HepG2 (cell line): ENCODE measurements at regions not wholly inside any gene's neighbourhood (a gene's known extent, or its start where the extent isn't known, plus 50 kb on each side); places are given as distances from the start of the nearest gene placed in this dataset.

Source experiments
- ARID2 ChIP-seq: sonication (generic); formaldehyde crosslinking; IDR thresholded peaks from 2 replicates; pipeline ENCODE4 v1.8.1; 2022; ENCODE audit warnings: mild to moderate bottlenecking, missing genetic modification reagents, borderline replicate concordance
- DBP ChIP-seq: sonication (generic); formaldehyde crosslinking; IDR thresholded peaks from 2 replicates; pipeline ENCODE4 v1.4.0; 2020; ENCODE audit warnings: missing genetic modification reagents; ENCODE audit errors: not compliant biosample characterization
- ELF4 ChIP-seq: sonication (generic); formaldehyde crosslinking; IDR thresholded peaks from 2 replicates; pipeline ENCODE4 v1.5.0; 2020; ENCODE audit warnings: missing genetic modification reagents, mild to moderate bottlenecking, moderate library complexity, borderline replicate concordance
- FOSL2 ChIP-seq: sonication (generic); formaldehyde crosslinking; IDR thresholded peaks from 2 replicates; pipeline ENCODE4 v1.4.0; 2020; ENCODE audit warnings: missing genetic modification reagents
- FOXA3 ChIP-seq: IDR thresholded peaks from 2 replicates; pipeline ENCODE4 v1.6.1; 2016; ENCODE audit warnings: missing genetic modification reagents, missing compliant biosample characterization
- GATA4 ChIP-seq: sonication (generic); IDR thresholded peaks from 2 replicates; pipeline ENCODE4 v1.6.1; 2016; ENCODE audit warnings: antibody characterized with exemption, low read depth, borderline replicate concordance
- GPN1 ChIP-seq: sonication (generic); formaldehyde crosslinking; IDR thresholded peaks from 2 replicates; pipeline ENCODE4 v1.5.1; 2020; ENCODE audit warnings: missing genetic modification reagents, borderline replicate concordance
- HNF4A ChIP-seq: sonication (generic); formaldehyde crosslinking; IDR thresholded peaks from 2 replicates; pipeline ENCODE4 v1.4.0; 2020; ENCODE audit warnings: missing genetic modification reagents
- HOXA3 ChIP-seq: sonication (generic); formaldehyde crosslinking; IDR thresholded peaks from 2 replicates; pipeline ENCODE4 v1.5.0; 2020; ENCODE audit warnings: missing genetic modification reagents
- SETDB1 ChIP-seq: sonication (generic); formaldehyde crosslinking; IDR thresholded peaks from 2 replicates; pipeline ENCODE4 v1.5.1; 2020; ENCODE audit warnings: missing genetic modification reagents, mild to moderate bottlenecking, borderline replicate concordance
- TBX3 ChIP-seq: fragments of 450-650 bp; IDR thresholded peaks from 2 replicates; pipeline ENCODE4 v1.6.1; 2017; ENCODE audit warnings: antibody characterized with exemption, mild to moderate bottlenecking, inconsistent platforms, borderline replicate concordance
- TCF12 ChIP-seq, 2 experiments: fragments of 450-650 bp in 1 of 2; sonication (generic) in 1 of 2; formaldehyde crosslinking in 1 of 2; IDR thresholded peaks; 2 replicates each; pipeline versions ENCODE4 v1.6.1 to v1.8.0; 2017 to 2022; ENCODE audit warnings: antibody characterized with exemption in 1 of 2, mild to moderate bottlenecking in 1 of 2, missing genetic modification reagents in 1 of 2, moderate library complexity in 1 of 2
- ZNF232 ChIP-seq: sonication (generic); formaldehyde crosslinking; IDR thresholded peaks from 2 replicates; pipeline ENCODE4 v1.4.0; 2020; ENCODE audit warnings: missing genetic modification reagents, borderline replicate concordance
- ZNF296 ChIP-seq: sonication (generic); formaldehyde crosslinking; conservative IDR thresholded peaks from 2 replicates; pipeline ENCODE4 v1.5.0; 2020; ENCODE audit warnings: mild to moderate bottlenecking, missing genetic modification reagents
- ZNF766 ChIP-seq: sonication (generic); formaldehyde crosslinking; IDR thresholded peaks from 2 replicates; pipeline ENCODE4 v1.5.0; 2020; ENCODE audit warnings: missing genetic modification reagents, borderline replicate concordance
- TF ChIP-seq, protein P1 (sequence below): sonication (generic); formaldehyde crosslinking; IDR thresholded peaks from 2 replicates; pipeline ENCODE4 v1.5.1; 2020; ENCODE audit warnings: mild to moderate bottlenecking, missing genetic modification reagents, moderate library complexity
- TF ChIP-seq, protein P2 (sequence below): sonication (generic); formaldehyde crosslinking; IDR thresholded peaks from 2 replicates; pipeline ENCODE4 v1.9.0; 2022; ENCODE audit warnings: missing genetic modification reagents, mild to moderate bottlenecking, borderline replicate concordance
- TF ChIP-seq, protein P3 (sequence below): sonication (generic); formaldehyde crosslinking; IDR thresholded peaks from 2 replicates; pipeline ENCODE4 v1.5.0; 2020; ENCODE audit warnings: mild to moderate bottlenecking, missing genetic modification reagents
- TF ChIP-seq, protein P4 (sequence below): IDR thresholded peaks from 2 replicates; pipeline ENCODE4 v1.6.1; 2018; ENCODE audit warnings: missing genetic modification reagents

DNA sequence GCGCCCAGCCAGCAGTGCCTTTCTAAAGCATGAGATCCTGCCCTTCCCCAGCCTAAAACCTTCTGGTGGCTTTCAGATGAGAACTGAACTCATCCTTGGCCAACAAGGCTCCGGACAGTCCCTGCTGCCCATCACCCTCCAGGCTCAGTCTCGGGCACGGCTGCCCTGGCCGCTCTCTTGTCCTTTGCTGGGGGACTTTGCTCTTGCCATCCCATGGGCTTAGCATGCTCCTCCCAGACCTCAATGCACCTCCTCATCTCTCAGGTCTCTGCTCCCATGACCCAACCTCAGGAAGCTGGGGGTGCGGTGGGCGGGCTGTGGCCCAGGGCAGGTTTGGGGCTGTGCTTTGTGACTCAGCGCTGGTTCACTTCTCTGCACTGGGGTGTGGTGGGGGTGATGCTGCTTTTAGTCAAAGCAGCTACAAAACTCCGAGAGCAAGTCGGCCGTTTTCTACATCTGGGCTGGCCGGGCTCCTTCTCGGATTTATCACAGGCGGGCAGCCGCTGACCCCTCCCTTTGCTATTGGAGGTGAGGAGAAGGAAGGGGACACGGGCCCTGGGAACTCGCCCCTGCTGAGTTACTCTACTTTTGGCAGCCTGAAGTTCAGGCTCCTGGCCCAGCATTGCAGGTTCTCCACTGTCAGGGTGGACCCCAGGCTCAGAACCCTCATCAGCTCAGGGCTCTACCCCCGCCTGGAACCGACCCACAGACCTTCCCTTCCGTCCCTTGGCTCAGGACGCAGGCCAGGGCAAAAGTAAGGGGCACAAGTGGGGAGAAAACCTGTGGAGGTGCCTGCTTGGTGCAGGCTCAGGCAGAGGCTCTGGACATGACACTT lies 90.6 kb upstream of the TAF1B start (continued):
- TF ChIP-seq, protein P1, sequence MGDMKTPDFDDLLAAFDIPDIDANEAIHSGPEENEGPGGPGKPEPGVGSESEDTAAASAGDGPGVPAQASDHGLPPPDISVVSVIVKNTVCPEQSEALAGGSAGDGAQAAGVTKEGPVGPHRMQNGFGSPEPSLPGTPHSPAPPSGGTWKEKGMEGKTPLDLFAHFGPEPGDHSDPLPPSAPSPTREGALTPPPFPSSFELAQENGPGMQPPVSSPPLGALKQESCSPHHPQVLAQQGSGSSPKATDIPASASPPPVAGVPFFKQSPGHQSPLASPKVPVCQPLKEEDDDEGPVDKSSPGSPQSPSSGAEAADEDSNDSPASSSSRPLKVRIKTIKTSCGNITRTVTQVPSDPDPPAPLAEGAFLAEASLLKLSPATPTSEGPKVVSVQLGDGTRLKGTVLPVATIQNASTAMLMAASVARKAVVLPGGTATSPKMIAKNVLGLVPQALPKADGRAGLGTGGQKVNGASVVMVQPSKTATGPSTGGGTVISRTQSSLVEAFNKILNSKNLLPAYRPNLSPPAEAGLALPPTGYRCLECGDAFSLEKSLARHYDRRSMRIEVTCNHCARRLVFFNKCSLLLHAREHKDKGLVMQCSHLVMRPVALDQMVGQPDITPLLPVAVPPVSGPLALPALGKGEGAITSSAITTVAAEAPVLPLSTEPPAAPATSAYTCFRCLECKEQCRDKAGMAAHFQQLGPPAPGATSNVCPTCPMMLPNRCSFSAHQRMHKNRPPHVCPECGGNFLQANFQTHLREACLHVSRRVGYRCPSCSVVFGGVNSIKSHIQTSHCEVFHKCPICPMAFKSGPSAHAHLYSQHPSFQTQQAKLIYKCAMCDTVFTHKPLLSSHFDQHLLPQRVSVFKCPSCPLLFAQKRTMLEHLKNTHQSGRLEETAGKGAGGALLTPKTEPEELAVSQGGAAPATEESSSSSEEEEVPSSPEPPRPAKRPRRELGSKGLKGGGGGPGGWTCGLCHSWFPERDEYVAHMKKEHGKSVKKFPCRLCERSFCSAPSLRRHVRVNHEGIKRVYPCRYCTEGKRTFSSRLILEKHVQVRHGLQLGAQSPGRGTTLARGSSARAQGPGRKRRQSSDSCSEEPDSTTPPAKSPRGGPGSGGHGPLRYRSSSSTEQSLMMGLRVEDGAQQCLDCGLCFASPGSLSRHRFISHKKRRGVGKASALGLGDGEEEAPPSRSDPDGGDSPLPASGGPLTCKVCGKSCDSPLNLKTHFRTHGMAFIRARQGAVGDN (CRISPR knock-in tag), result 0 out of 2 replicates have a peak, but pooled peaks have one; percentile 27
- peak; percentile 53 for TF ChIP-seq HNF4A
- TF ChIP-seq TCF12 (IDR thresholded peaks at IDR 0.05), result no peak
- TF ChIP-seq TCF12 (CRISPR knock-in tag; IDR thresholded peaks at IDR 0.05), result no peak
- TF ChIP-seq GATA4, result no peak
- TF ChIP-seq ZNF766 (CRISPR knock-in tag), result no peak
- no peak for TF ChIP-seq ELF4 (CRISPR knock-in tag)
- no peak for TF ChIP-seq SETDB1 (CRISPR knock-in tag)
- TF ChIP-seq GPN1 (CRISPR knock-in tag), result no peak
- no peak for TF ChIP-seq ARID2 (CRISPR knock-in tag)
- TF ChIP-seq HOXA3 (CRISPR knock-in tag), result no peak
- no peak for TF ChIP-seq ZNF232 (CRISPR knock-in tag)
- TF ChIP-seq, protein P2, sequence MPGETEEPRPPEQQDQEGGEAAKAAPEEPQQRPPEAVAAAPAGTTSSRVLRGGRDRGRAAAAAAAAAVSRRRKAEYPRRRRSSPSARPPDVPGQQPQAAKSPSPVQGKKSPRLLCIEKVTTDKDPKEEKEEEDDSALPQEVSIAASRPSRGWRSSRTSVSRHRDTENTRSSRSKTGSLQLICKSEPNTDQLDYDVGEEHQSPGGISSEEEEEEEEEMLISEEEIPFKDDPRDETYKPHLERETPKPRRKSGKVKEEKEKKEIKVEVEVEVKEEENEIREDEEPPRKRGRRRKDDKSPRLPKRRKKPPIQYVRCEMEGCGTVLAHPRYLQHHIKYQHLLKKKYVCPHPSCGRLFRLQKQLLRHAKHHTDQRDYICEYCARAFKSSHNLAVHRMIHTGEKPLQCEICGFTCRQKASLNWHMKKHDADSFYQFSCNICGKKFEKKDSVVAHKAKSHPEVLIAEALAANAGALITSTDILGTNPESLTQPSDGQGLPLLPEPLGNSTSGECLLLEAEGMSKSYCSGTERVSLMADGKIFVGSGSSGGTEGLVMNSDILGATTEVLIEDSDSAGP (CRISPR knock-in tag), result peak; percentile 80
- no peak for TF ChIP-seq FOXA3 (CRISPR knock-in tag)
- TF ChIP-seq ZNF296 (CRISPR knock-in tag), result no peak
- TF ChIP-seq TBX3, result no peak
- TF ChIP-seq, protein P3, sequence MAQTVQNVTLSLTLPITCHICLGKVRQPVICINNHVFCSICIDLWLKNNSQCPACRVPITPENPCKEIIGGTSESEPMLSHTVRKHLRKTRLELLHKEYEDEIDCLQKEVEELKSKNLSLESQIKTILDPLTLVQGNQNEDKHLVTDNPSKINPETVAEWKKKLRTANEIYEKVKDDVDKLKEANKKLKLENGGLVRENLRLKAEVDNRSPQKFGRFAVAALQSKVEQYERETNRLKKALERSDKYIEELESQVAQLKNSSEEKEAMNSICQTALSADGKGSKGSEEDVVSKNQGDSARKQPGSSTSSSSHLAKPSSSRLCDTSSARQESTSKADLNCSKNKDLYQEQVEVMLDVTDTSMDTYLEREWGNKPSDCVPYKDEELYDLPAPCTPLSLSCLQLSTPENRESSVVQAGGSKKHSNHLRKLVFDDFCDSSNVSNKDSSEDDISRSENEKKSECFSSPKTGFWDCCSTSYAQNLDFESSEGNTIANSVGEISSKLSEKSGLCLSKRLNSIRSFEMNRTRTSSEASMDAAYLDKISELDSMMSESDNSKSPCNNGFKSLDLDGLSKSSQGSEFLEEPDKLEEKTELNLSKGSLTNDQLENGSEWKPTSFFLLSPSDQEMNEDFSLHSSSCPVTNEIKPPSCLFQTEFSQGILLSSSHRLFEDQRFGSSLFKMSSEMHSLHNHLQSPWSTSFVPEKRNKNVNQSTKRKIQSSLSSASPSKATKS (CRISPR knock-in tag), result no peak
- peak; percentile 49 for TF ChIP-seq FOSL2 (CRISPR knock-in tag)
- TF ChIP-seq DBP (CRISPR knock-in tag), result no peak
- TF ChIP-seq, protein P4, sequence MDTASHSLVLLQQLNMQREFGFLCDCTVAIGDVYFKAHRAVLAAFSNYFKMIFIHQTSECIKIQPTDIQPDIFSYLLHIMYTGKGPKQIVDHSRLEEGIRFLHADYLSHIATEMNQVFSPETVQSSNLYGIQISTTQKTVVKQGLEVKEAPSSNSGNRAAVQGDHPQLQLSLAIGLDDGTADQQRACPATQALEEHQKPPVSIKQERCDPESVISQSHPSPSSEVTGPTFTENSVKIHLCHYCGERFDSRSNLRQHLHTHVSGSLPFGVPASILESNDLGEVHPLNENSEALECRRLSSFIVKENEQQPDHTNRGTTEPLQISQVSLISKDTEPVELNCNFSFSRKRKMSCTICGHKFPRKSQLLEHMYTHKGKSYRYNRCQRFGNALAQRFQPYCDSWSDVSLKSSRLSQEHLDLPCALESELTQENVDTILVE, result no peak
